Smooth muscle cell (in vitro differentiated cells): ENCODE measurements at regions not wholly inside any gene's neighbourhood (a gene's known extent, or its start where the extent isn't known, plus 50 kb on each side); places are given as distances from the start of the nearest gene placed in this dataset.

Experiments
- DNase-seq: peaks from one replicate; lab custom pipeline; 2025; ENCODE audit not compliant: unreplicated experiment; lab: John Stamatoyannopoulos, UW
- H2AFZ ChIP-seq: fragments of 200-600 bp; sonication (generic); 2 replicates; pipeline ENCODE4 v1.6.0; 2016; ENCODE audit warnings: antibody characterized with exemption, low read depth, mild to moderate bottlenecking
- H3F3A ChIP-seq: fragments of 200-600 bp; sonication (generic); 2 replicates; pipeline ENCODE4 v1.6.0; 2017; ENCODE audit warnings: antibody characterized with exemption, low read depth
- H3K27ac ChIP-seq: fragments of 200-600 bp; sonication (generic); 2 replicates; pipeline ENCODE4 v1.5.1; 2016; ENCODE audit warnings: low read depth, mild to moderate bottlenecking
- H3K27me3 ChIP-seq: fragments of 200-600 bp; sonication (generic); 2 replicates; pipeline ENCODE4 v1.6.1; 2016; ENCODE audit warnings: low read depth, mild to moderate bottlenecking
- H3K36me3 ChIP-seq: fragments of 200-600 bp; sonication (generic); 2 replicates; pipeline ENCODE4 v1.5.1; 2016; ENCODE audit warnings: low read depth
- H3K4me1 ChIP-seq: fragments of 200-600 bp; sonication (generic); 2 replicates; pipeline ENCODE4 v1.5.1; 2016; ENCODE audit warnings: low read depth
- H3K4me2 ChIP-seq: fragments of 200-600 bp; sonication (generic); 2 replicates; pipeline ENCODE4 v1.6.0; 2016; ENCODE audit warnings: mild to moderate bottlenecking
- H3K4me3 ChIP-seq: fragments of 200-600 bp; sonication (generic); 2 replicates; pipeline ENCODE4 v1.5.1; 2016; ENCODE audit warnings: mild to moderate bottlenecking
- H3K79me2 ChIP-seq: fragments of 200-600 bp; sonication (generic); 2 replicates; pipeline ENCODE4 v1.6.0; 2016; ENCODE audit warnings: low read depth, mild to moderate bottlenecking
- H3K9ac ChIP-seq: fragments of 200-600 bp; sonication (generic); 2 replicates; pipeline ENCODE4 v1.6.0; 2016; ENCODE audit warnings: low read depth
- H3K9me3 ChIP-seq: fragments of 200-600 bp; sonication (generic); replicated peaks from 2 replicates; pipeline ENCODE4 v1.5.1; 2016; ENCODE audit warnings: low read depth
- H4K20me1 ChIP-seq: fragments of 200-600 bp; sonication (generic); 2 replicates; pipeline ENCODE4 v1.6.0; 2016; ENCODE audit warnings: low read depth
- WGBS: methylation state at CpG from one replicate; pipeline ENCODE4 v1.1.7; 2016; ENCODE audit warnings: low lambda C conversion rate; 5-methylcytosine and 5-hydroxymethylcytosine counted together
- TF ChIP-seq, protein P1 (sequence below): fragments of 200-600 bp; sonication (generic); IDR thresholded peaks from 2 replicates; pipeline ENCODE4 v1.5.1; 2017; ENCODE audit warnings: borderline replicate concordance, mild to moderate bottlenecking, antibody characterized with exemption; ENCODE audit not compliant: insufficient read depth, poor library complexity, severe bottlenecking

DNA sequence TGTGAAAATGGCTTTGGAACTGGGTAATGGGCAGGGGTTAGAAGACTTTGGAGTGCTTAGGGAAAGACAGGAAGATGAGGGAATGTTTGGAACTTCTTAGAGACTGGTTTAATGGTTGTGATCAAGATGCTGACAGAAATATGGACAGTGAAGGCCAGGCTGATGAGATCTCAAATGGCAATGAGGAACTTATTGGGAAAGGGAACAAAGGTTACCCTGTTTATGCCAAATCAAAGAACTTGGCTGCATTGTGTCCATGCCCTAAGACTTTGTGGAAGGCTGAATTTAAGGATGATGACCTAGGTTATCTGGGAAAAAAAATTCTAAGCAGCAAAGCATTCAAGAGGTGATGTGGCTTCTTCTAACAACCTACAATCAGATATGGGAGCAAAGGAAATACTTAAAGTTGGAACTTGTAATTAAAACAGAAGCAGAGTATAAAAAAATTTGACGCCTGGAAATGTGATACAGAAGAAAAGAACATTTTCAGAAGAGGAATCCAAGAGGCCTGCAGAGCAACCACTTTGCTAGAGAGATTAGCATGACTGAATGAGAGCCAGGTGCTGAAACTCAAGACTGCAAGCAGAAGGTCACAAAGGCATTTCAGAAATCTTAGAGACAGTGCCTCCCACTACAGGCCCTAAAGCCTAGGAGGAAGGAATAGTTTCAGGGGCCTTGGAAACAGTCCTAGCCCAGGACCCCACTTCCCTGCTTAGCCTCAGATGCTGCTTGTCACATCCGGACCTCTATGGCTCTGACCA, 65.6 kb upstream of the FLRT2 start:
- H3K4me1 ChIP-seq: no peaks in the 10 kb centered on the region
- peaks cover 6% of the 10 kb centered on the region for H3F3A ChIP-seq
- H3K9me3 ChIP-seq: no peaks in the 10 kb centered on the region
- no peaks in the 10 kb centered on the region for H4K20me1 ChIP-seq
- H3K9ac ChIP-seq: no peak overlapping the region
- no peak overlapping the region for H3K27ac ChIP-seq
- no peaks in the 10 kb centered on the region for H3K79me2 ChIP-seq
- WGBS: 94% methylated on average over 2 of the region's 2 CpGs
- no peak overlapping the region for H3K4me3 ChIP-seq
- H3K4me2 ChIP-seq: no peak overlapping the region
- no peak overlapping the region for H2AFZ ChIP-seq
- DNase-seq: no peak
- TF ChIP-seq, protein P1, sequence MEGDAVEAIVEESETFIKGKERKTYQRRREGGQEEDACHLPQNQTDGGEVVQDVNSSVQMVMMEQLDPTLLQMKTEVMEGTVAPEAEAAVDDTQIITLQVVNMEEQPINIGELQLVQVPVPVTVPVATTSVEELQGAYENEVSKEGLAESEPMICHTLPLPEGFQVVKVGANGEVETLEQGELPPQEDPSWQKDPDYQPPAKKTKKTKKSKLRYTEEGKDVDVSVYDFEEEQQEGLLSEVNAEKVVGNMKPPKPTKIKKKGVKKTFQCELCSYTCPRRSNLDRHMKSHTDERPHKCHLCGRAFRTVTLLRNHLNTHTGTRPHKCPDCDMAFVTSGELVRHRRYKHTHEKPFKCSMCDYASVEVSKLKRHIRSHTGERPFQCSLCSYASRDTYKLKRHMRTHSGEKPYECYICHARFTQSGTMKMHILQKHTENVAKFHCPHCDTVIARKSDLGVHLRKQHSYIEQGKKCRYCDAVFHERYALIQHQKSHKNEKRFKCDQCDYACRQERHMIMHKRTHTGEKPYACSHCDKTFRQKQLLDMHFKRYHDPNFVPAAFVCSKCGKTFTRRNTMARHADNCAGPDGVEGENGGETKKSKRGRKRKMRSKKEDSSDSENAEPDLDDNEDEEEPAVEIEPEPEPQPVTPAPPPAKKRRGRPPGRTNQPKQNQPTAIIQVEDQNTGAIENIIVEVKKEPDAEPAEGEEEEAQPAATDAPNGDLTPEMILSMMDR: no peak
- no peaks in the 10 kb centered on the region for H3K27me3 ChIP-seq
- no peaks in the 10 kb centered on the region for H3K36me3 ChIP-seq

DNA sequence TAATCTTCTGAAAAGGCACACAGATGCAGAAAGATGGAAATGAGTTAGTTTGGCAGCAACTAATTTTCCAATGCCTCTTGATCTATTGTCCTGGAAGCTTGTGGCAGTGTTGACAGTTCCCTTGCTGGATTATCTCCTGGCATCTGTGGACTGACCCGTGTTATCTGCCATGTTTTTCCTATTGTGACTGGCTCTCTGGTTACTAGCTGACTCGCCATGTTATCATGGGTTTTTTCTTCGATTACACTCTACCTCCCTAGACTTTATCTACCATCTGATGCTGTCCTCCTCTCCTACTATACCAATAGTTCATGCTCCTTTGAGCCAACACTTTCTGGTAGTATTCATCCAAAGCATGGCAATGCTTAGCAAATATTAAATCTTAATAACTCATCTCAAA, 63.3 kb upstream of the FLRT2 start:
- H3K27ac ChIP-seq: no peak overlapping the region
- H2AFZ ChIP-seq: no peak overlapping the region
- peaks cover 22% of the 10 kb centered on the region for H3F3A ChIP-seq
- no peak overlapping the region for H3K4me2 ChIP-seq
- no peak overlapping the region for H3K4me3 ChIP-seq
- H3K9ac ChIP-seq: no peak overlapping the region
- no peaks in the 10 kb centered on the region for H3K36me3 ChIP-seq
- no peaks in the 10 kb centered on the region for H3K79me2 ChIP-seq
- H3K27me3 ChIP-seq: no peaks in the 10 kb centered on the region
- peaks cover 8% of the 10 kb centered on the region for H3K4me1 ChIP-seq
- WGBS: 60% methylated on average over 3 of the region's 3 CpGs
- TF ChIP-seq, protein P1: no peak
- H3K9me3 ChIP-seq: no peaks in the 10 kb centered on the region
- no peak for DNase-seq
- H4K20me1 ChIP-seq: no peaks in the 10 kb centered on the region

DNA sequence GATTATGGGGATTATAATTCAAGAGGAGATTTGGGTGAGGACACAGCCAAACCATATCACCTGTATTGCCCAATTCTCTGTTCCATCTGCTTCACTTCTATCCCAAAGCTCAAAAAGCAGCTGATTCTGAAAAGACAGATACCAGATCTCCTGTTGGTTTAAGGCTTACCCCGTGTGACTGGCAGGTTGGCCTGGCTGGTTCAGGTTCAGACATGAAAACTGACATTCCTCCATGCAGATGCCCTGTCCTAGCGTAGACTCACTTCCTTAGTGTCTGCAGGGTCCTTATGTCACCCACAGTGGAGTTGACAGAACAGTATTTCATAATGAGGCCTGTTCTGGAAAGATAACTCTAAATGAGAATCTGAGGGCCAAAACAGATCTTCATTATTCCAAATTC, 61.1 kb upstream of the FLRT2 start:
- Histone ChIP-seq H3K4me2 (peak overlapping the region; percentile 7), H3K79me2 (no peaks in the 10 kb centered on the region), H3K9me3 (no peaks in the 10 kb centered on the region), H3K27me3 (no peaks in the 10 kb centered on the region), H3F3A (peaks cover 31% of the 10 kb centered on the region), H3K27ac (no peak overlapping the region), H3K4me1 (peaks cover 16% of the 10 kb centered on the region), H3K9ac (no peak overlapping the region), H4K20me1 (no peaks in the 10 kb centered on the region), H3K36me3 (no peaks in the 10 kb centered on the region), H2AFZ (peak overlapping the region; percentile 51), H3K4me3 (no peak overlapping the region)
- DNase-seq: no peak
- 30% methylated on average over 2 of the region's 2 CpGs for WGBS
- TF ChIP-seq, protein P1: no peak

DNA sequence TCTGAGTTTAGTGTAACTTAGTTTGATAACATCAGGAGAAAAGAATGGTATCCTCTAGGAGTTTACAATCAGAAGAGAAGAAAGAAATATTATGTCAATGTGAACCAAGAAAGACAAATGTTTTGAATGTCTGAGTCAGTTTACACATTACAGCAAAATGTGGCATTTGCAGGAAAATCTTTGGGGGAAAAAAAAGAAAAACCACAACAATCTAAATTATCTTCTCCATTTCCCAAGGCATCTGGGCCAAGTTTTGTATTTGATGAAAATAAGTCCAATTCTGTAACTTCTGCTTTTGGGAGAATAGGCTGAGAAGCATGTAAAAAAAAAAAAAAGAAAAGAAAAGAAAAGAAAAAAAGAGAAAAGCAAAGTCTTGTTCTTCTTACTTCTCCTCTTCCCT, 58.8 kb upstream of the FLRT2 start:
- Histone ChIP-seq H3K36me3 (no peaks in the 10 kb centered on the region), H3K4me1 (peaks cover 16% of the 10 kb centered on the region), H3K27ac (peak overlapping the region; percentile 89), H3K79me2 (no peaks in the 10 kb centered on the region), H3K27me3 (no peaks in the 10 kb centered on the region), H2AFZ (peak overlapping the region; percentile 79), H3K4me3 (no peak overlapping the region), H3K4me2 (peak overlapping the region; percentile 56), H3K9ac (no peak overlapping the region), H3K9me3 (no peaks in the 10 kb centered on the region), H3F3A (peaks cover 31% of the 10 kb centered on the region), H4K20me1 (no peaks in the 10 kb centered on the region)
- TF ChIP-seq, protein P1: no peak
- DNase-seq: no peak
